Activated gamma-delta T cell treated with anti-CD3 and anti-CD28 coated beads, Interleukin-2, amount 50 U/mL, for 16 hours (primary cell): ENCODE measurements at regions not wholly inside any gene's neighbourhood (a gene's known extent, or its start where the extent isn't known, plus 50 kb on each side); places are given as distances from the start of the nearest gene placed in this dataset.
A peak's percentile ranks its signal among the peaks of the same experiment; 100 is the strongest.

Experiments
- DNase-seq: peaks from one replicate; pipeline ENCODE4 v3.0.0-alpha.2; 2020; ENCODE audit warnings: low read depth

GRCh38 chr15:70491201-70491621 is 272.1 kb downstream of the UACA start:
- DNase-seq, result no peak

GRCh38 chr15:70490838-70491155 is 272.6 kb downstream of the UACA start:
- DNase-seq, result no peak

GRCh38 chr15:70490148-70490837 is 273.1 kb downstream of the UACA start:
- no peak for DNase-seq

- no peak for DNase-seq
Measured at GRCh38 chr15:70488941-70489848, 274.2 kb downstream of the UACA start.

GRCh38 chr15:70488002-70488605 is 275.3 kb downstream of the UACA start:
- peak; percentile 59 for DNase-seq

GRCh38 chr15:70487387-70487740 is 276.0 kb downstream of the UACA start:
- DNase-seq, result no peak

GRCh38 chr15:70486451-70487386 is 276.6 kb downstream of the UACA start:
- DNase-seq, result peak; percentile 66

- DNase-seq, result no peak
Measured at GRCh38 chr15:70486012-70486411, 277.3 kb downstream of the UACA start.

- no peak for DNase-seq
Measured at GRCh38 chr15:70484993-70485392, 278.4 kb downstream of the UACA start.

- DNase-seq, result no peak
Measured at GRCh38 chr15:70483513-70483912, 279.8 kb downstream of the UACA start.

- DNase-seq, result peak; percentile 56
Measured at GRCh38 chr15:70480196-70480856, 283.0 kb downstream of the UACA start.

- no peak for DNase-seq
Measured at GRCh38 chr15:70479785-70480184, 283.6 kb downstream of the UACA start.

- DNase-seq, result no peak
Measured at GRCh38 chr15:70479056-70479455, 284.3 kb downstream of the UACA start.

- DNase-seq, result no peak
Measured at GRCh38 chr15:70478251-70478990, 284.9 kb downstream of the UACA start.

GRCh38 chr15:70477750-70478250 is 285.6 kb downstream of the UACA start:
- no peak for DNase-seq

GRCh38 chr15:70476441-70476840 is 286.9 kb downstream of the UACA start:
- no peak for DNase-seq

- DNase-seq, result no peak
Measured at GRCh38 chr15:70475921-70476320, 287.4 kb downstream of the UACA start.

- DNase-seq, result no peak
Measured at GRCh38 chr15:70475407-70475781, 288.0 kb downstream of the UACA start.

- no peak for DNase-seq
Measured at GRCh38 chr15:70474471-70475406, 288.6 kb downstream of the UACA start.
